Right atrium auricular region (tissue), 2 donors: ENCODE measurements at regions not wholly inside any gene's neighbourhood (a gene's known extent, or its start where the extent isn't known, plus 50 kb on each side); places are given as distances from the start of the nearest gene placed in this dataset.

ENCODE experiments used
- DNase-seq: peaks from one replicate; pipeline ENCODE4 v3.0.0-alpha.2; 2019; ENCODE audit warnings: low spot score
- H3K27ac ChIP-seq, 2 donors: fragments of 200-600 bp; sonication (generic); 1 replicate in 1 of 2; 2 replicates in 1 of 2; pipeline ENCODE4 v1.5.1; 2016 to 2019
- H3K27me3 ChIP-seq, 2 donors: fragments of 200-600 bp; sonication (generic); one replicate each; pipeline versions ENCODE4 v1.5.1 to v1.6.0; 2017 to 2019
- H3K36me3 ChIP-seq: fragments of 200-600 bp; sonication (generic); one replicate; pipeline ENCODE4 v1.5.1; 2016
- H3K4me1 ChIP-seq, 2 donors: fragments of 200-600 bp; sonication (generic); one replicate each; pipeline versions ENCODE4 v1.5.1 to v1.6.0; 2017 to 2019
- H3K4me3 ChIP-seq, 2 donors: fragments of 200-600 bp; sonication (generic); 1 replicate in 1 of 2; 2 replicates in 1 of 2; pipeline ENCODE4 v1.5.1; 2017 to 2019; ENCODE audit warnings: mild to moderate bottlenecking in 1 of 2, moderate library complexity in 1 of 2
- H3K9me3 ChIP-seq, 2 donors: fragments of 200-600 bp; sonication (generic); one replicate each; pipeline ENCODE4 v1.5.1; 2019
- TF ChIP-seq, protein P1 (sequence below), 2 donors: fragments of 200-600 bp; sonication (generic); IDR thresholded peaks; one replicate each; pipeline ENCODE4 v1.5.1; 2019; ENCODE audit warnings: antibody characterized with exemption in 2 of 2

DNA sequence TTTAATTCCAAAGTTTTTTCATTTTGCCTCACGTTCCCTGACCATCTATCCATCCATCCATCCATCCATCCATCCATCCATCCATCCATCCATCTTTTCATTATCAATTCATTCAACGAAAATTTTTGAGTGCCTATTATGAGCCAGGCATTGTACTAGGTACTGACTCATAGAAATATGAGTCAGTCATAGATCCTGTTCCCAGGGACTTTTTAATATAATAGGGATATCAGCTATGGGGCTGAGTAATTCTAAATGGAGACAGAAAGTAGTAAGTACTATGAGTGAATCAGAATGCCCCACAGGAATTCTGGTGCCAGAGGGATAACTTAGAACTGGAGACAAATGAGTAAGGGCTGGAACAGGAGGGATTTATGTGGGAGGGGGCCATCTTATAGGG, 49.8 kb upstream of the GNG12 start:
- H3K36me3 ChIP-seq, result no peaks in the 10 kb centered on the region
- peaks cover 0 to 4% of the 10 kb centered on the region in 2 donors for H3K4me1 ChIP-seq
- no peaks in the 10 kb centered on the region for H3K9me3 ChIP-seq
- TF ChIP-seq, protein P1, sequence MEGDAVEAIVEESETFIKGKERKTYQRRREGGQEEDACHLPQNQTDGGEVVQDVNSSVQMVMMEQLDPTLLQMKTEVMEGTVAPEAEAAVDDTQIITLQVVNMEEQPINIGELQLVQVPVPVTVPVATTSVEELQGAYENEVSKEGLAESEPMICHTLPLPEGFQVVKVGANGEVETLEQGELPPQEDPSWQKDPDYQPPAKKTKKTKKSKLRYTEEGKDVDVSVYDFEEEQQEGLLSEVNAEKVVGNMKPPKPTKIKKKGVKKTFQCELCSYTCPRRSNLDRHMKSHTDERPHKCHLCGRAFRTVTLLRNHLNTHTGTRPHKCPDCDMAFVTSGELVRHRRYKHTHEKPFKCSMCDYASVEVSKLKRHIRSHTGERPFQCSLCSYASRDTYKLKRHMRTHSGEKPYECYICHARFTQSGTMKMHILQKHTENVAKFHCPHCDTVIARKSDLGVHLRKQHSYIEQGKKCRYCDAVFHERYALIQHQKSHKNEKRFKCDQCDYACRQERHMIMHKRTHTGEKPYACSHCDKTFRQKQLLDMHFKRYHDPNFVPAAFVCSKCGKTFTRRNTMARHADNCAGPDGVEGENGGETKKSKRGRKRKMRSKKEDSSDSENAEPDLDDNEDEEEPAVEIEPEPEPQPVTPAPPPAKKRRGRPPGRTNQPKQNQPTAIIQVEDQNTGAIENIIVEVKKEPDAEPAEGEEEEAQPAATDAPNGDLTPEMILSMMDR (IDR thresholded peaks at IDR 0.05), result no peak
- H3K27ac ChIP-seq, result no peak overlapping the region
- H3K27me3 ChIP-seq, result no peaks in the 10 kb centered on the region
- no peak overlapping the region for H3K4me3 ChIP-seq
- DNase-seq, result no peak
